ENCODE measurements at regions not wholly inside any gene's neighbourhood (a gene's known extent, or its start where the extent isn't known, plus 50 kb on each side); places are given as distances from the start of the nearest gene placed in this dataset.

DNA sequence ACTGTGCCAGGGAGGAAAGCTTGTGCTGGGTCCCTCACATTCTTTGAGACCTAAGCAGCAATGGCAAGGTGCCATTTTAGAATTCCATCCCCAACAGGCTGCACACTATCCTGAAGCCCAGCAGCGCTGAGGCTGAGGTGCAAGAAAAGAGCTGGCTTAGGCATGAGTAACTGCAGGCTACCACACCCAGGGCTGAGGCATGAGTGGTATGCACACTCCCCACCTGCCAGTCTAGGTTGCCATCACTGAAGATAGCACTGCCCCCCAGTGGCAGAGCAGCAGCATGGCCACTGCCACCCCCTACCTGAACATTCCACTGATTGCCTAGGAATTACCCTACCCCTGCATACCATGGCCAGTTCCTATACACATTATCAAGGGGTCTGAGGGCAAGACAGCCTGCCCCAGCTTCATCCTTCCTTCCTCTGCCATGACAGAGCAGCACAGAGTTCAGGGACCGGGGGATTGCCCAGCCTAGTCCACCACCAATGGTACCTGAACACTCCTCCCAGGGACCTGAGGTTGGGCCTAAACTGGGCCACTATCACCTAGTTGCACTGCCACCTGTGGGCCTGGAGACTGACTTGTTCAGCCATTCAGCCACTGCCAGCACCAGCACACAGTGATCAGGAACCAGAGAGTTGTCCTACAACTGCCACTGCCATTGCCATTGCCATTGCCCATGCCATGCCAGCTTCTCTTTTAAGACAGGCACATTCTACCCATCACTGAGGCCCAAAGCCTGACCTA lies 129.8 kb downstream of the SATB1 start:
- no peak for DNase-seq

DNA sequence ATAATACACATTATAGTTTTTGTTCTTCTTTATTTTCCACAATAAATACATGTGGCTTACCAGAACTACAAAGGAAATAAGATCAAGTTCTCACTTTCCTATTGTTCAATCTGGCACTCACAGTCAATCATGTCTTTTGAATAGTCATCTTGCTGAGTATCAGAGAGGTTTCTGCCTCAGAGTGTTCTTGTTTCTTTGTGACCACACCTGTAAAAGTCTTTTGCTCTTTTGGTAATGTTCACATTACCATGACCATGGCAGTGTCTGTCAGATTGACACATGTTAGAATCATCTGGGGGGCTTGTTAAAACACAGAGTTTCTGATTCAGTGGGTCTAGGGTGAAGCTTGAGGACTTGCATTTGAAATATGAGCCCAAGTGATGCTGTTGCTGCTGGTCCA lies 135.0 kb downstream of the SATB1 start:
- no peak for DNase-seq

- no peak for DNase-seq
These were observed 136.9 kb downstream of the SATB1 start for GRCh38 chr3:18288243-18288642.

GRCh38 chr3:18284716-18285115 lies 140.4 kb downstream of the SATB1 start:
- DNase-seq = no peak

DNA sequence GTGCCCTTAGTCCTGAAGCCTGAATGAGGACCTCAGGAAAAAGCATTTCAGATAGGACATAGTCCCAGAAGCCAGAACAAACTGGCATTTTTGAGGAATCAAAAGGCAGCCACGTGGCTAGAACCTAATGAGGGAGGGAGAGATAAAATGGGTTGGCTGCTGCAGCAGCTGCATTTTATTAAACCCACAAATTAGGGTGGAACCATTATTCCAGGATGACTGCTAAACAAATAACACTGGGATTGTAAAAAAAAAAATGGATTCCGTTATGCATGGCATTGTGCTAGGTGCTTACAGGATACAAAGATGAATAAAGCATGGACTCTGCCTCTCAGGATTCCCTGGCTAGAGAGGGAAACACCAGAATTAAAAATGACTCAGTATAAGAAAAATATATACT lies 141.5 kb downstream of the SATB1 start:
- no peak for DNase-seq

- DNase-seq = no peak
These were observed 142.6 kb downstream of the SATB1 start for GRCh38 chr3:18282507-18282906.

DNA sequence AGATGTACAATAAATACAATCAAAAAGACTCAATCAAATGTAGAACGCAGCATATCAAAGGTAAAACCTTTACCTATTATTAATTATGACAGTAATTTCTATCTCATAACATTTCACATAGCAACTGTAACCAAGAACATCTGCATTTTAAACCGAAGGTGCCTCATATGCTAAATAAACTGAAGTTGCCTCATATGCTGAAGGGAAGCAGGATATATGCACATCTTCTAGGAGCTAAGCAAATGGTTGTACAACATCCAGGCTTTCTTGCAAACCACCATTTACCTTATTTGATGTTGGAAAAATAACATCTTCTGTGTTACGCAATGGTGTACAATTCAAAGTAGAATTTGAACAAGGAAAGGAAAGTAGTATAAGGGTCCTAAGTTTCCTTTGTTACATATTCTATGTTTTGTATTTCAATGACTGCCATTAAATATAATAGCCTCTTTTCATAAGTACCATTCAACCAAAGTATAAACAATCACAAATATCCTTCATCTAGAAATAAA lies 145.9 kb downstream of the SATB1 start:
- DNase-seq = no peak

- no peak for DNase-seq
These were observed 160.3 kb downstream of the SATB1 start for GRCh38 chr3:18264853-18265252.

- DNase-seq = no peak
These were observed 160.8 kb downstream of the SATB1 start for GRCh38 chr3:18264361-18264760.

DNA sequence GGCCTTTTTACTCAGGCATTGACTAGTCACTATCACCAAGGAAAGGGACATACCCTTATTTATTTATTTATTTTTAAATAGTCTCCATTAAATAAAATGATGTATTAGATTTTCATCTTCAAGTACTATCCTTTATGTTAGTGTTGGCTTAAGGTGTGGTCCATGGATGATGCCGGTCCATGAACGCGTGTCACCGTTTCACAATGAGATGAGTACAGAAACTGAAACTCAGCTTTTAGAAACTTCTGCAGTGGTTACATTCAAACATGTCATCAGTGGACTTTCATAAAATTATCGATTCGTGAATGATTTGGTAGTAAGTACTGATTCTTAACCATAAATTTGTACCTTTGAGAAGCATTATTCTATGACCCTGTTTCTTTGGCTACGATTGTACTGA lies 166.6 kb downstream of the SATB1 start:
- DNase-seq = no peak

GRCh38 chr3:18252578-18252977 lies 172.6 kb downstream of the SATB1 start:
- DNase-seq = no peak

GRCh38 chr3:18250991-18251390 lies 174.1 kb downstream of the SATB1 start:
- no peak for DNase-seq

DNA sequence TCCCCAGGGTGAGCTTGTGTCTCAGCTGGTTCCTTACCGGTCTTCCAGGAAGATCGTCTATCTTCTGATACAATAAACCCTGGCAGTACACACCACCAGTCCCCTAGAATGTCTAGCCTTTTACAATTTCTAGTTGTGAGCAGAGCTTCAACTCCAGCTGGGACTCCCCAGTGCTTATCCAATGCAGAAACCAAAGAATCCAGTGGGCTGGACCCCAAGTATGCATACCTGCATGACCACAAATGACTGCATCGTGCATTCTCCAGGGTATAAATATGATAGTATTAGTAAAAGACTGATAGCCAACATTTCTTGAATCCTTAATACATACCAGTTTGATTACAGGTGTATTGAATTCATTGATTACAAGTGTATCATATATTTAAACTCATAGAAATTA lies 176.0 kb downstream of the SATB1 start:
- no peak for DNase-seq

- no peak for DNase-seq
These were observed 177.3 kb downstream of the SATB1 start for GRCh38 chr3:18247776-18248310.

GRCh38 chr3:18247139-18247695 lies 177.9 kb downstream of the SATB1 start:
- no peak for DNase-seq

DNA sequence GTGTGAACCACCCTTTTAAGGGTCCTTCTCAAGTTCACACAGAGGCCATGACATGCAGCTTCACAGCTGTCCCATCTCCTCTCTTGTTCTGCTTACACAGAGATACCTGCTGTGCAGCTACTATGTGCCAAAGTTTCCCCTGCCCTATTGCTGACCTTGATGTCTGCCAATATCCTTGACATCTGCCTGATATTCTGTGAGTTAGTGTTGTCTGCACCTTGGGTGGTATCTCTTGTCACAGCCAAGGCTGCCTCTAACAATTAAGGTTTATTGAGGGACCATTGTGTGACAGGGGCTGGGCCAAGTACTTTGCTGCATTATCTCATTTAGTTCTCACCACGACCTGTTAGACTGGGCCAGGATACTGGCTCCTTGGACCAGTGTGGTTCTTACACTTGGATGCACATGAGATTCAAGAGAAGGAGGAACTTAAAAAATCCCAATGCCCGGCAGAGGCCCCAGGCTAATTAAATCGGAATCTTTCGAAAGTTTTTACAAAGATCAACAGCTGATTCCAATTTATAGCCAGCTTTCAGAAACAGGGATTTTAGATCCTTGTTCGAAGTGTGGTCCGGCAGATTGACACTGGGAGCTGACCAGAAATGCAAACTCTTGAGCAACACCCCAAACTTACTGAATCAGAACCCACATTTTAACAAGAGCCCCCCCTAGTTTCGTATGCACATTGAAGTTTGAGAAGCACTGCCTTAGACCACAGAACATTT lies 178.6 kb downstream of the SATB1 start:
- no peak for DNase-seq

DNA sequence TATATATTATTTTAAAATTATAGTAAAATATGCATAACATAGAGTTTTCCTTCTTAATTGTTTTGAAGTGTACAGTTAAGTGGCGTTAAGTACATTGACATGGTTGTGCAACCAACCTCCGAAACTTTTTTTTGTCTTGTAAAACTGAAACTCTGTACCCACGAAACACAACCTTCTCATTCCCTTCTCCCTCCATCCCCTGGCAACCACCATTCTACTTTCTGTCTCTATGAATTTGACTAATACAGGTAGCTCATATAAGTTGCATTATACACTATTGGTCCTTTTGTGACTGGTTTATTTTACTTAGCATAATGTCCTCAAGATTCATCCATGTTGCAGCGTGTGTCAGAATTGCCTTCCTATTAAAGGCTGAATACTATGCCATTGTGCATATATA lies 179.4 kb downstream of the SATB1 start:
- no peak for DNase-seq

- DNase-seq = no peak
These were observed 183.3 kb downstream of the SATB1 start for GRCh38 chr3:18241837-18242236.

DNA sequence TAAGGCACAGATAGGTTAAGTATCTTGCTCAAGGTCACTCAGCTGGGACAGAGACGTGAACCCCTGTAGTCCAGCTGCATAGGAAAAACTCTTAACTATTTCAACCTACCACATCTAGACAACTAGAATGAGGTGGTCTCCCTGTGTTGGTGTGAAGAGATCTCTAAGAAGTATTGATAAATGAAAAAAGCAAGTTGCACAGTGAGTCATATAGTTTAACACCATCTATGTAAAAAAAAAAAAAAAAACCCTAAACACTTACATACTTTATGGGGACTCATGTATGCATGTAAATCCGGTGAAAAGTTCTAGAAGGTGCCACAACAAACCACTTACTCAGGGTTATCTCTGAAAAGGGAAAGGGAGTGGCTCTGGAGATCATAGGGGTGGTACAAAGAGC lies 185.5 kb downstream of the SATB1 start:
- DNase-seq = no peak

DNA sequence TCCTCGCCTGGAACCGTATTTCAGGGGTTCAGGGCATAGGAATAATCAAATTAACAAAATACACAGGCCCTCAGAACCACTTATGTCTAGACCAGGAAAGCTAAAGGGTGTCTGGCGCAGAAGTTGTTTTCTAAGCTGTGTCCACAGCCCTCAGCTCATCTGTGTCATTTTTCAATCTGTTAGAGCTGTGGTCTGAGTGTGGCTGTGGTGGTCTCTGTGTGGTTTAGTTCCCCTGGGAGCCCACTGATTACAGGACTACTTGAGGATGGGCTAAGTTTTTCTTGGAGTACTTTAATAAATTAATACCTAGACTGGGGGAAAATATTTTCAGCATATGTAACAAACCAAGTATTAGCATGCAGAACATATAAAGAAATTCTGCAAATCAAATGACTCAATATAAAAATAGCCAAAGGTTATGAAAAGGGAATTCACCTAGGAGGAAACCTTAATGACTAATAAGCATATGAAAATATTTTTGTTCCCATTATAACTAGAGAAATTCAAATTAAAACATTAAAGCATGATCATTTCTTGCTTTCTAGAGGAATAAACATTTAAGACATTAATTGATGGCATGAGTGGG lies 186.3 kb downstream of the SATB1 start:
- DNase-seq = no peak

DNA sequence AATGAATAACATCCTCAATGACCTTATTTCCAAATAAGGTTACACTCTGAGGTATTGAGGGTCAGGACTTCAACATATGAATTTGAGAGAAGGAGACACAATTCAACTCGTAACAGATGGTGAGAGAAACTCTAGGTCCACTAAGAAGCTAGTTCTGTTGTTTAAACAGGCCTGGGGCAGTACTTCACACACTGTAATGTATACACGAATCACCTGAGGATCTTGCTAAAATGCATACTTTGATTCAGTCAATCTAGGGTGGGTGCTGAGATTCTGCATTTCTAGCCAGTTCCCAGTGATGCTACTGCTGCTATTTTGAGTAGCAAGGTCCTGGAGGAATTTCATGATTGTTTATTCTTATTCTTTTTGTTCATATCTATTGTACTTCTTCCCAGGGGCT lies 186.8 kb downstream of the SATB1 start:
- no peak for DNase-seq

DNA sequence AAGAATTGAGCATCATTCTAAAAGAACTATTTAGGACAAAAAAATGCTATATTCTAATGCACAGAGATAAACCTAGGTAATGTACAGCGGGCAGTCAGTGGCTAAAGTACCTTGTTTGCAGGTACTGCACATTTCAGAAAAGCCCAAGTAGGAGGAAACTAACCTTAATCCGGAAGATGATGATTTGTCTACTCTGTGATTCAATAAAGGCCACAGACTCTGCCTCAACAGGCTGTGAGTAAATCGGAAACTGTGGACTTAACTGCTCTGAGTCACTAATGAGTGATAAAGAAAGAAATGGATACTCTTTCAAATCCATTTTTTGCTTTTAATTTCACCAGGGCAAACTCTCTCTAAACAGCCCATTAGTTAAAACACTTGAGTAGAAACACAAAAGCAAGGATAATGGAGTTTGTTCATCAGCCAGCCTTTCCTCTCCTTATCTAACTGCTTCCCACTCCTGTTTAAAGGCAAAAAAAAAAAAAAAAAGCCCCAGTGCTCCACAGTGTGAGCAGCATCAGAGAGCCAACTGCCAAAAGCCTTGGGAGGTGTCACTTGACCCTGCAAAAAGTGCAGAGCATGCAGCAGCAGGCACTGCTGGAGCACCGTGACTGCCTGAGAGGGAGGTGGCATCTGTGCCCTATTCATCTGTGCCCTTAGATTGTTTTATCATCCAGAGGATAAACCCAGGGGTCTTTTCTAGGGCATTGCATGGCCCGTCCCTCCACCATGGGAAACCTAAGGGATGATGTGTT lies 187.7 kb downstream of the SATB1 start:
- peak; percentile 62 for DNase-seq

- no peak for DNase-seq
These were observed 188.4 kb downstream of the SATB1 start for GRCh38 chr3:18236726-18237125.

All from NCI-H1436 treated with DMSO at 0.1 percent for 48 hours (cell line).